Activated CD8-positive, alpha-beta memory T cell treated with anti-CD3 and anti-CD28 coated beads for 36 hours (primary cell): ENCODE measurements at regions not wholly inside any gene's neighbourhood (a gene's known extent, or its start where the extent isn't known, plus 50 kb on each side); places are given as distances from the start of the nearest gene placed in this dataset.
"Not testable (repeated sequence)": the region's sequence is repeated elsewhere in the genome, so short reads cannot be mapped to it uniquely, and the experiment has no call there.

Experiments used
- CTCF ChIA-PET: fragments of 350-600 bp; sonication (Branson Sonifier 250); formaldehyde crosslinking; loops from one replicate; lab custom pipeline; 2021; ENCODE audit warnings: antibody characterized with exemption; lab: Charles Lee
- POLR2A ChIA-PET: fragments of 350-600 bp; sonication (Branson Sonifier 250); formaldehyde crosslinking; loops from one replicate; lab custom pipeline; 2021; ENCODE audit warnings: antibody characterized with exemption; lab: Charles Lee

DNA sequence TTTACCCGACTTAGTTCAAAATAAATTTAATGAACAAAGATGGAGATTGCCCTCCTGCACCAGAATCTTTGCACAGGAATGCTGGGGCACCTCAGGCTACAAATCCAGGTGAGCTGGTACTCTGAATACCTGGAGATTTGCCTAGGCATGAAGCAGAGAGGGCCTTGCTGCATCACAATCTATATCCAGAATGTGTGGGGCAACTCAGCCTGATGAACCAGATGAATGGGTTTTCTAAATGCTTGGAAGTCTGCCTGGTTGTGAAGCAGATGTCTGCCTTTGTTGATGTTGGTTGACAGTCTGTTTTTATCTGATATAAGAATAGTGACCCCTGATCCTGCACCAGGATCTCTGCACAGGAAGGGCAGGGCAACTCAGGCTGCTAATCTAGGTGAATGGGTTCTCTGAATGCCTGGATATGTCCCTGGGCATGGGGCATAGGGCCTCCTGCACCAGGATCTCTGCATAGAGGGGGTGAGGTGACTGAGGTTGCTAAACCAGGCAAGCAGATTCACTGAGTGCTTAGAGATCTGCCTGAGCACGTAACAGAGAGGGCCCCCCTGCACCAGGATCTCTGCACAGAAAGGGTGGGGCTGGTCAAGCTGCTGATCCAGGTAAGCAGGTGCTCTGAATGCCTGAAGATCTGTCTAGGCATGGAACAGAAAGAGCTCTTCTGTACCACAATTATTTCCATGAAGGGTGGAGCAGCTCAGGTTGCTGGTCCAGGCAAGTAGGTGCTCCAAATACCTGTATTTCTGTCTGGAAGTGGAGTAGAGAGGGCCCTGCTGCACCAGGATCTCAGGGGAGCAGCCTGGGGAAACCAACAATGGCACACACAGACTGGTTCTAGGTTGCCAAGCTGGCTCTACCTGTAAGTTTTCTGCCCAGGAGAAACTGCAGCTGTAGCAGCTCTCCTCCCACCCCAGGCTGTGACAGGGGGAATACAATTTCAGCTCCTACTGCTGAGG lies 437.5 kb downstream of the MMUT start:
- CTCF ChIA-PET: no interaction called here

GRCh38 chr6:49004801-49005200 lies 458.3 kb downstream of the MMUT start:
- CTCF ChIA-PET: no interaction called here
- POLR2A ChIA-PET: no interaction called here

More for the DNA sequence above, 437.5 kb downstream of the MMUT start:
- POLR2A ChIA-PET: no interaction called here

GRCh38 chr6:49003348-49003747 lies 459.7 kb downstream of the MMUT start:
- POLR2A ChIA-PET: no interaction called here
- CTCF ChIA-PET: no interaction called here

- CTCF ChIA-PET: no interaction called here
- POLR2A ChIA-PET: no interaction called here
Observed at GRCh38 chr6:49001856-49002541, 461.1 kb downstream of the MMUT start.

GRCh38 chr6:48998574-48998973 lies 464.5 kb downstream of the MMUT start:
- CTCF ChIA-PET: no interaction called here
- POLR2A ChIA-PET: no interaction called here

- ChIA-PET POLR2A (no interaction called here), CTCF (no interaction called here)
Observed at GRCh38 chr6:48996461-48997119, 466.5 kb downstream of the MMUT start.

DNA sequence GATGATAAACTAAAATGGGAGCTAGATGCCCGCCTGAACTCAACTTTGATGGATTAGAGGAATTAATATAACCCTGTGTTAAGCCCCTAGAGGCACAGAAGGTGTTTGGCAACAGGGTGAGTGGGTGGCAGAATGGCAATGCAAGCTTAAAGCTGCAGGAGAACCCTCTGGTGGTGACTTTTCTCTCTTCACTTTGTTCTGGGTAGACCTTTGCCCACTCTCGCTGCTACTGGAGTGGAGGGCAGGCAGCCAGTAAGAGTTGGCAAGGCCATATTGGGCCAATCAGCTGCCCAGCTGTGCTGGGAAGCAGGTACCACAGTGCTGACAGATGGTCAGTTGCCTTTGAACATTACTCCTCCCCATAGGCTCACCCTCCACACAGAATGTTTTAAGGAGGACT lies 468.2 kb downstream of the MMUT start:
- ChIA-PET CTCF (no interaction called here), POLR2A (no interaction called here)

GRCh38 chr6:48990739-48991138 lies 472.3 kb downstream of the MMUT start:
- POLR2A ChIA-PET: no interaction called here
- CTCF ChIA-PET: no interaction called here

DNA sequence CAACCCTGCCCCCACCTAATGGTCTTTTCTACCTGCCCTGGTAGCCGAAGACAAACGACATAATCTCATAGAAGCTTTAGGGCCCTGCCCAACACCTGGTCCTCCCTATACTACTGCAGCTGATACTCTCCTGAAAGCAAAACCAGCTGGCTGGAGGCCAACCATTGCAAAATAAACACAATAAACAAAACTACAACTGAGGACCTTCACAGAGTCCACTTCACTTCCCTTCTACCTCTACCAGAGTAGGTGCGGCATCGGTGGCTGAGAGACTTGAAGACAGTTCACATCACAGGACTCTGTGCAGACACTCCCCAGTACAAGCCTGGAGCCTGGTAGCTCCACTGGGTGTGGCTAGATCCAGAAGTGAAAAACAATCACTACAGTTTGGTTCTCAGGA lies 476.2 kb downstream of the MMUT start:
- POLR2A ChIA-PET: no interaction called here
- CTCF ChIA-PET: no interaction called here

- CTCF ChIA-PET: no interaction called here
- POLR2A ChIA-PET: no interaction called here
Observed at GRCh38 chr6:48986105-48986504, 476.9 kb downstream of the MMUT start.

GRCh38 chr6:48985025-48985424 lies 478.0 kb downstream of the MMUT start:
- POLR2A ChIA-PET: no interaction called here

GRCh38 chr6:48983968-48984367 lies 479.1 kb downstream of the MMUT start:
- CTCF ChIA-PET, POLR2A ChIA-PET: not testable (repeated sequence)

More at GRCh38 chr6:48985025-48985424, 478.0 kb downstream of the MMUT start:
- CTCF ChIA-PET: no interaction called here

GRCh38 chr6:48983377-48983776 lies 479.7 kb downstream of the MMUT start:
- CTCF ChIA-PET: no interaction called here

GRCh38 chr6:48979806-48980205 lies 483.2 kb downstream of the MMUT start:
- POLR2A ChIA-PET: no interaction called here
- CTCF ChIA-PET: no interaction called here

More at GRCh38 chr6:48983377-48983776, 479.7 kb downstream of the MMUT start:
- POLR2A ChIA-PET: no interaction called here

DNA sequence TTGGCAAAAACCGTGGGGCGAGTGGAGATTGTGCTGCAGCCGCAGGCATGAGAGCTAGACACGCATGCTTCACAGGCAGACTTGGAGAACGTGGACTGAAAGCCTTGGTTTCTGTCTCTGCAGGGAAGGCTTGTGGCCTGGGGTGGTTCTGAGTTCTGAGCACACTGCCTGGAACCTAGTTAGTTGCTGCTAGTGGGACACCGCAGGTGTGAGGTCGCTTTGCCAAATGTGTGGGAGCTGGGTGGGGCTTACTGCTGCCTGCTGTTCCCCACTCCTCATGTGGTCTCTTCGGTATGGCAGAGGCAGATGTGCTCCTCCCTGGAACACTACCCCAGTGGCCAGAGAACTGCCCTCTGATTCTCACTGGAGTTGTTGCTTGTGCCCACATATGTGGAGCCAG lies 484.0 kb downstream of the MMUT start:
- CTCF ChIA-PET: no interaction called here

DNA sequence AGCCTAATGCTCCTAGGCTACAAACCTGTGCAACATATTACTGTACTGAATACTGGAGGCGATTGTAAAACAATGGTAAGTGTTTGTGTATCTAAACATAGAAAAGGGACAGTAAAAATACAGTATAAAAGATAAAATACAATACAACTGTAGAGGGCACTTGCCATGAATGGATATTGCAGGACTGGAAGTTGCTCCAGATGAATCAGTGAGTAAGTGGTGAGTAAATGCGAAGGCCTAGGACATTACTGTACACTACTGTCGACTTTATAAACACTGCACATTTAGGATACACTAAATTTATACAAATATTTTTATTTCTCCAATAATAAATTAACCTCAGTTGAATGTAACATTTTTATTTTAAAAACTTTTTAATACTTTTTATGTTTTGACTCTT lies 485.0 kb downstream of the MMUT start:
- ChIA-PET CTCF (no interaction called here), POLR2A (no interaction called here)

More for the DNA sequence above, 484.0 kb downstream of the MMUT start:
- POLR2A ChIA-PET: no interaction called here

- ChIA-PET POLR2A (no interaction called here), CTCF (no interaction called here)
Observed at GRCh38 chr6:48977573-48977972, 485.5 kb downstream of the MMUT start.

DNA sequence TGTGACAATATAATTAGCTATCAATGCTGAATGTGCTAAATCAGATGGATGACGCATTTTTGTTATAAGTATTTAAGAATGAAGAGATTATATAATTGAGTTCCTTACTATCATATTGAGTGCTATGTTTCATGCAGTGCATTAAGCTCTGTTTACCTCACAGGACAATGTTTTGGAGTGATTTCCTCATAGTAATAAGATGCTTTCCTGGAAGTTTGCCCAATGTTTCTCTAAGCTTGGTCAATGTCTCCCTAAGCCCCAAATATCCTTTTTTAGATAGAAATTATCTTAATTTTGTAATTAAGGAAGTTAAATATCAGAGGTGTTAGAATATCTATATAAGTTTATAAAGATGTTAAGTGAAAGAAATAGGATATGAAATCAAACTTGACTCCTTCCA lies 489.6 kb downstream of the MMUT start:
- ChIA-PET POLR2A (no interaction called here), CTCF (no interaction called here)

- ChIA-PET CTCF (no interaction called here), POLR2A (no interaction called here)
Observed at GRCh38 chr6:48961781-48962415, 501.2 kb downstream of the MMUT start.
